ENCODE measurements at regions not wholly inside any gene's neighbourhood (a gene's known extent, or its start where the extent isn't known, plus 50 kb on each side); places are given as distances from the start of the nearest gene placed in this dataset.

GRCh38 chr5:56482363-56482762 is 249.2 kb upstream of the ANKRD55 start:
- no peak for DNase-seq (ENCODE audit: low read depth, low spot score)

GRCh38 chr5:56481428-56482357 is 248.6 kb upstream of the ANKRD55 start:
- DNase-seq (ENCODE audit: low read depth, low spot score): no peak

GRCh38 chr5:56480705-56481427 is 247.7 kb upstream of the ANKRD55 start:
- DNase-seq (ENCODE audit: low read depth, low spot score): no peak

DNA sequence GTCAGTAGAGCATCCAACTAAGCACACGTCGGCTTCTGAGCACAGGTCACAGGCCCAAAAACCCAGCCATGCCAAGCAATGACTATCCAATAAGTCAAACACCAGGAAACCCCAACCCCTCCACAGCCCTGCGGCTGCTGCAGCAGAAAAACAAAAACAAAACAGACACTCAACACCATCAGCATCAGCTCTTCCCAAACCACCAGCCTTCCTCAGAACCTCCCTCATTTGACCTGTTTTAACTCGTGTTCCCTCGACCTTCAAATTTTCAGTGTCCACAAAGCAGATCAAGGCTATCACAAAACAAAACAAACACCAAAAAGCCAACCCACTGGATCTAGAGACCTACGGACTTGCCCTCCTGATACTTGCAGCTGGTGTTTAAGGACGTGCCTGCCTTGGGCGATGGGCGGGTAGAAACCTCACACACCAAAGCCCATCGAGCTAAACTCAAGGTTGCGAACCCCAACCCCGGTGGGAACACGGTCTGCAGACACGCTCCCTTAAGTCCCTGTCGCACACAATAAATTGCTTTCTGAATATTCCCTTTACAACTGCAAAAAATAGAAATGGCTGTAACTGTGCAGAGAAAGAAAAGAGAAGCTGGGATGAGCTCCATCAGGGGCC is 247.1 kb upstream of the ANKRD55 start:
- DNase-seq (ENCODE audit: low read depth, low spot score): no peak

- no peak for DNase-seq (ENCODE audit: low read depth, low spot score)
Measured at GRCh38 chr5:56479696-56480077, 246.6 kb upstream of the ANKRD55 start.

GRCh38 chr5:56479126-56479525 is 246.0 kb upstream of the ANKRD55 start:
- DNase-seq (ENCODE audit: low read depth, low spot score): no peak

GRCh38 chr5:56478062-56478461 is 244.9 kb upstream of the ANKRD55 start:
- DNase-seq (ENCODE audit: low read depth, low spot score): no peak

- DNase-seq (ENCODE audit: low read depth, low spot score): no peak
Measured at GRCh38 chr5:56476487-56476856, 243.3 kb upstream of the ANKRD55 start.

DNA sequence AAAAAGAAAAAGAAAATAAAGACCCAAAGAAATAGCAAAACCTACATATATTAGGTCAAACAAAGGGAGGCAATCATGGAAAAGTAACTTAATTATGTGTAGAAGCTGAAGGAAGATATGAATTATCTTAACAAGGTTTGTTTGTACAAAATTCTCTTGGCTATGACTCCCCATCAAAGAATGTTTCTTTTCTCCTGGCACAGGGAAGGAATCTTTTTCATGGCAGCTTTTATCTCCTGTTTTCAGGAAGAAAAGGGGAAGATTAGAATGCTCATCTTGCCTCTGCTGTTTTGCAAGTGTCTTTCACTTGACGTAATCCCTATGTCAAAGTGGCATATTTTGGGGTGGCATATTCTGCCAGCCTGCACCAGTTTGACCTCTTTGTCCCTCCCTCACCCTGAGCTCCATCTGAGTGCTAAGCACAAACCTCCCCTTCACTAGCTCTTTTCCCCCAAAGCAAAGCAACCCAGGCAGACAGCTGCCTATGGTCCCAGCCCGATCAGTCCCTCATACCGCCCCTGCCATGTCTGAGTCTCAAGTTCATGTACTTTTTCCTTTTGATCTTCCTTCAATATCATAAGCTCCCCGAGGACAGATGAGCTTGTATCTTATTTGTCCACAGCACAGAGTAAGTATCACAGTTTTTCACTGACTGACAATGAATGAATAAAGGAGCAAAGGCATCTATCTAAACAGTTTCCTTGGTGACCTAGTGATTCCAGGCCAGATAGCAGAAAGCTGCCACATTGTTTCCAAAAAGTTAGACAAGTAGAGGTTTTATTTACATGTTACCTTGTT is 242.8 kb upstream of the ANKRD55 start:
- no peak for DNase-seq (ENCODE audit: low read depth, low spot score)

GRCh38 chr5:56471707-56472106 is 238.6 kb upstream of the ANKRD55 start:
- DNase-seq (ENCODE audit: low read depth, low spot score): no peak

DNA sequence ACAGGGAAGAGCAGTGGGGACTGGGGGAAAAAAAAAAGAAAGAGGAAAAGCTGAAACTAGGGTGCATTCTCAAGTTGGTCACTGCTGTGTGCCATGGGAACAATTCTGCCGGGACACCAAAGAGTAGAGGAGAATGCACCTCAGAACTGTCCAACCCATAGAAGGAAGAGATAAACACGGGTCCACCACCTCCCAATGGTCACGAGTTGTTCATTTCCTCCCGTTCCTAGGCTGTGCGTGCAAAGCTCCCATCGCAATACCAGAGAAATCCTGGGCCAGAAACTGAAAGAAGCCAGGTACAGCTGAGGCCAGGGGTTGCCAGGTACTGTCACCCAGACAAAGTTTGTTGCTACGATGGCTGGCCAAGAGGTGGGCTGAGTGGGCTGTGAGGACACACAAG is 236.9 kb upstream of the ANKRD55 start:
- DNase-seq (ENCODE audit: low read depth, low spot score): no peak

DNA sequence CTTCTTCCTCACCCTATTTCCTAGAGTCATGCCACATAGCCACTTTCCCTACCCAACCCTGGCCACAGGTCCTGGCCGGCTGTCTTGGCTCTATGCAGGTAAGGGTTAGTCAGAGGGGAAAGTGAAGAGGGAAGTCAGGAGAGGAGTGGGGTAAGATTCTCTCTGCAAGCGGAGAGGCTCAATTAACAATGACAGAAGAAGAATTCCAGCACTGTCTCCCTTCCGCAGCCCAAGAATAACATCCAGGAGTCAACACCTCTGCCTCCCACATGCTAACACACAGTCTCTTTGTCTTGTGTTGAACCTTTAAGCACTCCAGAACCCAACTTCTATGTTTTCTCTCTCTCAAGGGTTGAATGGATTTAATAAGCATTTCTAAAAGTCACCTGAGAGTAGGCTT is 235.1 kb upstream of the ANKRD55 start:
- no peak for DNase-seq (ENCODE audit: low read depth, low spot score)

GRCh38 chr5:56467176-56467717 is 234.1 kb upstream of the ANKRD55 start:
- no peak for DNase-seq (ENCODE audit: low read depth, low spot score)

- DNase-seq (ENCODE audit: low read depth, low spot score): no peak
Measured at GRCh38 chr5:56466136-56466816, 233.1 kb upstream of the ANKRD55 start.

- DNase-seq (ENCODE audit: low read depth, low spot score): no peak
Measured at GRCh38 chr5:56465769-56466135, 232.6 kb upstream of the ANKRD55 start.

DNA sequence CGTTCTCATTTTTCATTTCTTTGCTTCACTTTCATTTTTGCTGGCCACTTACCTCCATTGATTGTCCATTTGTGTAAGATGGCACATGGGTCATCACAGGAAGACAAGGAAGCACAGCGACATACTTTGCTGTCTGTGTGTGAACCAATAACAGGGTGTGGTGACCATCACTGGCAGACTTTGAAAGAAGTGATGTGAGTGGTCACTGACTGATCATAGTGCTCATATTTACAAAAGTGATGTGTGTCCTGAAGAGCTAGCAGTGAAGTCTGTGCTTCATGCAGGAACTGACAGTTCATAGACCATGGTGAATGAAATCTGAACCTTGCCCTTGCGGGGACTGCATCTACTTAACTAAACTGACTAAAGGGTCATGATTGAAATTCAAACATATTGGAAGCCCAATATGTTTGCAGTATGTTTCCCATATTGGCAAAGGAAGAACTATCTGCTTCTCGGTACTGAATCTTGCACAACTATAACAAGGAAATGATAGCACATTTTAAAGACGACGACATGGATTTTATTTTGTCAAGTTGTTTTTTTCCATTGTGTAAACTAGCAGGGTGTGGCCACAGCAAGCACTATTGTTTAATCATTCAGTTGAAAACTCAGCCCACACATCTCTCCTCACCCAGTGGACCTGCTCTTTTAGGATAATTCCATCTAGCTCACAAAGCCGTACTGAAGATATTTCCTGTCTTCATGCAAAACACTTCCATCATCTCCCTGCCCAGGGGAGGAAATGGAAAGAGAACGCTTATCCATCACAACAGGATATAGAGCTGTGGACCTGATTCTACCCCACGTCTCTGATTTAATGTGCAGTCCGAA is 232.0 kb upstream of the ANKRD55 start:
- no peak for DNase-seq (ENCODE audit: low read depth, low spot score)

GRCh38 chr5:56463944-56464571 is 230.9 kb upstream of the ANKRD55 start:
- no peak for DNase-seq (ENCODE audit: low read depth, low spot score)

DNA sequence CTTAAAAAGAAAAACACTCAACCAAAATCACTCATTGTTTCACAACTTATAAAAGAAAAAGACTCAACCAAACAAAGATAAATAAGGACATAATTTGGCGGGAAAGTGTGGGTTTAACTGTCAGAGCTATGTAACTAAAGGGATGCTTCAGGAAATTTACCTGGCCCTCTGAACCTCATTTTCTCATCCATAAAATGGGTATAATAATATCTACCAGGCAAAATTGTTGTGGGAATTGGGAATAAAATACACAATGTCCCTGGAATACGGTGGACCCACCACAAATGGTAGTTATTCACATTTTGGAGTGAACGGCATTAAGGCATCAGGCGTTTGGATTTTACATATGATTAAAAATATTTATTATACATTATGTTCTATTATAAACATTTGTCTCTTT is 228.5 kb upstream of the ANKRD55 start:
- no peak for DNase-seq (ENCODE audit: low read depth, low spot score)

DNA sequence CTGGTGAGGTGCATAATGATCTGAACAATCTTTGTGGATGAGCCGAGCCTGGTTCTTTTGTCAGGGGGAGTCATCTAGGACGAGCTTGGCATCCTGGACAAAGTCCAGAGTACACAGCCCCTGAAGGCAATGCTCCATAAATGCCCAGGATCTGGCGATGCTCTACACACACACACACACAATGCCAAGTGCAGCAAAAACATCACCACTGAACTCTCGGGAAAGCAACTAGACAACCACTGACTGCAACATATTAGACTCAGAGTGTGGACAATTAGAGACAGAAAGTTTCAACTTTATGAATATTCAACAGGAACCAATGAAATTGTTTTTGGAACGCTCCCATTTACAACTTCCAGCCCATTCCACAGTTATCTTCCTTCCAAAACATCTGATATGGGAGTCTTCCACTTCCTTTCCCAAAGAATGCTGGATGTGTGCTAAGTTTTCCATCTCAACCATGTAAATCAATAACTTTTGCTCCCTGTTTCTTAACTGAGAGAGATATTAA is 227.6 kb upstream of the ANKRD55 start:
- no peak for DNase-seq (ENCODE audit: low read depth, low spot score)
